BJ (cell line): ENCODE measurements at regions not wholly inside any gene's neighbourhood (a gene's known extent, or its start where the extent isn't known, plus 50 kb on each side); places are given as distances from the start of the nearest gene placed in this dataset.

Experiments
- CTCF ChIA-PET: fragments of 350-600 bp; formaldehyde crosslinking; extraction: SDS; loops from one replicate; lab custom pipeline; 2021; ENCODE audit warnings: antibody characterized with exemption, inconsistent platforms; lab: Yijun Ruan, JAX
- POLR2A ChIA-PET: fragments of 300-600 bp; sonication (Branson Sonifier 250); formaldehyde crosslinking; extraction: SDS; loops from one replicate; lab custom pipeline; 2021; ENCODE audit warnings: antibody characterized with exemption; lab: Charles Lee
- DNase-seq: peaks from one replicate; pipeline ENCODE4 v3.0.0-alpha.2; 2011; ENCODE audit warnings: low read depth
- H3K27me3 ChIP-seq: 2 replicates; pipeline ENCODE4 v1.6.0; 2011; ENCODE audit warnings: low read length; ENCODE audit not compliant: control insufficient read depth, insufficient read depth
- H3K36me3 ChIP-seq: 2 replicates; pipeline ENCODE4 v1.5.1; 2011; ENCODE audit warnings: low read length; ENCODE audit not compliant: control insufficient read depth, insufficient read depth
- H3K4me3 ChIP-seq: 2 replicates; pipeline ENCODE4 v1.5.1; 2011; ENCODE audit warnings: low read depth, mild to moderate bottlenecking, control low read depth, low read length
- CTCF ChIP-seq: IDR thresholded peaks from 2 replicates; pipeline ENCODE4 v1.5.1; 2011; ENCODE audit warnings: low read depth, mild to moderate bottlenecking, control low read depth, inconsistent platforms, low read length, moderate library complexity; ENCODE audit not compliant: insufficient read depth

- CTCF ChIA-PET, result interaction anchor here (0.9 to 1.1 kb wide), 2 partner anchors 103 to 300 kb away, joined by 3 to 5 read pairs; no protein-coding TSS in a partner anchor
- H3K27me3 ChIP-seq, result no peaks in the 10 kb centered on the region
- POLR2A ChIA-PET, result no interaction called here
- no peak overlapping the region for H3K4me3 ChIP-seq
- H3K36me3 ChIP-seq, result no peaks in the 10 kb centered on the region
- no peak for TF ChIP-seq CTCF
- no peak for DNase-seq
Measured at GRCh38 chr5:33319841-33320240, 120.9 kb upstream of the TARS1 start.

- ChIA-PET POLR2A (no interaction called here), CTCF (interaction anchor here (1.2 kb wide), 1 partner anchor 23 kb away, joined by 4 read pairs; no protein-coding TSS in a partner anchor)
- DNase-seq, result peak; percentile 96
- no peak for TF ChIP-seq CTCF
- Histone ChIP-seq H3K4me3 (no peak overlapping the region), H3K27me3 (no peaks in the 10 kb centered on the region), H3K36me3 (no peaks in the 10 kb centered on the region)
Measured at GRCh38 chr5:33321026-33321425, 119.7 kb upstream of the TARS1 start.

- CTCF ChIA-PET, result interaction anchor here (1.2 to 1.8 kb wide), 3 partner anchors 10 to 41 kb away, joined by 3 to 4 read pairs (median 4); no protein-coding TSS in a partner anchor
- Histone ChIP-seq H3K36me3 (no peaks in the 10 kb centered on the region), H3K27me3 (no peaks in the 10 kb centered on the region), H3K4me3 (no peak overlapping the region)
- DNase-seq, result no peak
- TF ChIP-seq CTCF, result no peak
- POLR2A ChIA-PET, result no interaction called here
Measured at GRCh38 chr5:33322632-33323031, 118.1 kb upstream of the TARS1 start.

- ChIA-PET POLR2A (no interaction called here), CTCF (interaction anchor here (0.7 kb wide), 1 partner anchor 10 kb away, joined by 3 read pairs; no protein-coding TSS in a partner anchor)
- TF ChIP-seq CTCF, result no peak
- Histone ChIP-seq H3K4me3 (no peak overlapping the region), H3K27me3 (no peaks in the 10 kb centered on the region), H3K36me3 (no peaks in the 10 kb centered on the region)
- no peak for DNase-seq
Measured at GRCh38 chr5:33324667-33325307, 116.0 kb upstream of the TARS1 start.

GRCh38 chr5:33328818-33329217 lies 111.9 kb upstream of the TARS1 start:
- Histone ChIP-seq H3K27me3 (no peaks in the 10 kb centered on the region), H3K4me3 (no peak overlapping the region), H3K36me3 (no peaks in the 10 kb centered on the region)
- ChIA-PET POLR2A (no interaction called here), CTCF (no interaction called here)
- no peak for TF ChIP-seq CTCF
- DNase-seq, result no peak
